GM18870 (cell line): ENCODE measurements at regions not wholly inside any gene's neighbourhood (a gene's known extent, or its start where the extent isn't known, plus 50 kb on each side); places are given as distances from the start of the nearest gene placed in this dataset.
A peak's percentile ranks its signal among the peaks of the same experiment; 100 is the strongest.
"Not testable (repeated sequence)": the region's sequence is repeated elsewhere in the genome, so short reads cannot be mapped to it uniquely, and the experiment has no call there.

Experiments used
- ATAC-seq: cut with Tn5 transposase; IDR thresholded peaks from one replicate; pipeline ENCODE4 v1.9.1; 2021; ENCODE audit warnings: moderate library complexity; ENCODE audit not compliant: unreplicated experiment

DNA sequence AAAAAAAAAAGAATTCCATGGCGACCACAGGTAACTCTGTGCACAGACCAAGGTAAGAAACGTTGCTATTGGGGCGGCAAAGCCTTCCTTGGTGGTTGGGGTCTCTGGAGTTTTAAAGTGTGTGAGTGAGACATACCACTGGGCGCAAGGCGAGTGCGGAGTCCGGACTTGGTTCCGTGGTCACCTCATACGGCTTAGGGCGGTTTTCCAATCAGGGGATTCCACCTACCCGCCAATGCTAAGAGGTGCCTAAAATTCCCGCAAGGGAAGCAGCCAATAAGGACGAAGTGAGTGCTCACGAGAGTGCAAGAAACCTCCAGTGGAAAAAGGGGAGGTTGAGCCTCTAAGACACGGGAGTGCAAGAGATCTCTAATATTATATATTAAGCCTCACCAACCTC lies 68.6 kb upstream of the PRSS16 start:
- ATAC-seq: no peak

GRCh38 chr6:27183060-27183832 lies 64.3 kb upstream of the PRSS16 start:
- ATAC-seq: no peak

- ATAC-seq: no peak
These were observed 60.1 kb upstream of the PRSS16 start for GRCh38 chr6:27187231-27188060.

DNA sequence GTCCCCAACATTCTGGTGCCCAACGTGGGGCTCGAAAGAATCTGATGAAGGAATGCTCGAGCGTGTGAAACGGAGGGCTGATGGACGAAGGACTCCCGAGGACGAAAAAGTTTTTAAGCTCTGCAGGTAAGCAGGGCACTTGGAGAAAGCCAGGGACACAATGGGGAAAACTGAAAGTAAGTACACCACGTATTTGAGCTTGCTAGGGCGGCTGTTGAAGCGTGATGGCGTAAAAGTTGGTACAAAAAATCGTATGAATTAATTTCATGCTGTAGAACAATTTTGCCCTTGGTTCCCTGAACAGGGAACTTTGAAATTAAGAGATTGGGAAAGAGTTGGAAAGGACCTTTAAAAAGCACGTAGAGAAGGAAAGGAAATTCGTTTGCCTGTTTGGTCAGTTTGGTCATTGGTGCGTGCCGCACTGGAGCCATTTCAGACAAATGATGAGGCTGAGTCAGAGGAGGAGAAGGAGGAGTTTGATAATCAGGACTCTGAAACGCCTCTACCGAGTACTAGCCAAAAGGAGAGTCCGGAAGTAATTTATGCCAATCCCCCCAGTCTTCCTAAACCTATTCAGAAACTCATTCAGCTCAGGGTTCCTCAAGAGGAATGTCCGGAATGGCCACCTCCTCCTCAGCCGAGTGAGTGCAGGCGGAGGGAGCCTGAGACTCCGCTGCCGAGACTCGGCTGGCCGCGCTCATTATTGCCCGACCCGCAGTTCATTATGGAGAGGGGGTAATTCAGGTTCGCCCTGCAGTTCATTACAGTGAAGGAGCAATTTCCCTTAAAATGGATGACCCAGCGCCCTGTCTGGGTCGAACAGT lies 59.2 kb upstream of the PRSS16 start:
- peak; percentile 57 for ATAC-seq

DNA sequence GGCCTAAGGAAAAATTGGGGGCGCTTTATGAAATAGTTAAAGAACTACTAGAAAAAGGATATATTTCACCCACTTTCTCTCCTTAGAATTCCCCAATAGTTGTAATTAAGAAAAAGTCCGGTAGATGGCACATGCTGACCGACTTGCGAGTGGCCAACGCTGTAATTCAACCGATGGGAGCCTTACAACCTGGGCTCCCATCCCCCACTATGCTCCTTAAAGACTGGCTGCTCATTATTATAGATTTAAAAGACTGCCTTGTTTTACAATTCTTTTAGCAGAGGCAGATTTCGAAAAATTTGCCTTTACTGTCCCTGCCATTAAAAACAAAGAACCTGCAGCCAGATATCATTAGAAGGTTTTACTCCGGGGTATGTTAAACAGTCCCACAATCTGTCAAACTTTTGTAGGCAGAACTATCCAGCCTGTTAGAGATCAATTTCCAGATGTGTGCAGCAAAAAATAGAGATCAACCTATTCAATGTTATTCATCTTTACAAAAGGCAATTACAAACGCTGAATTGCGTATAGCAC lies 58.5 kb upstream of the PRSS16 start:
- peak; percentile 70 for ATAC-seq

DNA sequence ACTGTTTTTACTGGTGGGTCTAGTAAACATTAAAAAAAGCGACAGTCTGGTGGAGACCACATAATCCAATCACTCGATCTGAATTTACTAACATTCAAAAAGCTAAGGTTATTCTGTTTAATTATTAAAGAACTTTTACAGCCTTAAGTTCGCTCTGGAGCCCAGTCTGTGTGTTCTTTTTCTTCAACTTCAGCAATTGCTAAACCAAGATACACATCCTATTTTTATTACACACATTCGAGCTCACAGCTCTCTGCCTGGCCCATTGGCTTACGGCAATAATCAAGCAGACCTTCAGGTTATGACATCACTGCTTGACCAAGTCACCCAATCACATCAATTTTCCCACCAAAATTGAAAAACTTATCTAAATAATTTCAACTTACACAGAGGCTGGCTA lies 57.4 kb upstream of the PRSS16 start:
- ATAC-seq: no peak

DNA sequence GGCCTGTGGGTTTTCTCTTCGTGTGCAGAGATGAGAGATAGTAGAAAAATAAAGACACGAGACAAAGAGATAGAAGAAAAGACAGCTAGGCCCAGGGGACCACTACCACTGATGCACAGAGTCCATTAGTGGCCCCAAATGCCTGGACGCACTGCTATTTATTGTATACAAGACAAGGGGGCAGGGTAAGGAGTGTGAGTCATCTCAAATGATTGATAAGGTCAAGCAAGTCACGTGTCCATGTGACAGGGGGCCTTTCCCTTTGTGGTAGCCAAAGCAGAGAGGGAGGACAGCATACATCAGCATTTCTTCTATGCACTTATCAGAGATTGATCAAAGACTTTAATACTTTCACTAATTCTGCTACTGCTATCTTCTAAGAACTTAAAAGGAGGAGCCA lies 53.0 kb upstream of the PRSS16 start:
- not testable (repeated sequence) for ATAC-seq

DNA sequence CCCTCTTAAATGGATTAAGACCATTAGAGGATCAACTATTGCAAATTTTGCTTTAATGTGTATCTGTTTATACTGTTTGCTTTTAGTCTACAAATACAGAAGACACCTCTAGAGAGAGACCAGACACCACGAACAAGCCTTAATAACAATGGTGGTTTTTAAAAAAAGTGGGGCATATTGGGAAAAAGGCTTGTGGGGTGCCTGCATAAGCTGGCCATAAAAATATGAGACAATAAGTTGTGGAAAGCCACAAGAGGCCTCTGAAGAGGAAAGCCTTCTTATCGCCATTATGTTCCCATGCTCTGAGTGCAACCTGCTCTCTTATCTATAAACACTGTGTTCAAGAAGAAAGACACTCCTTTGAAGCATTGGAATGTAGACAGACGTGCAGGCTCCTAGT lies 52.0 kb upstream of the PRSS16 start:
- not testable (repeated sequence) for ATAC-seq
